Spleen (tissue), 7 donors: ENCODE measurements at regions not wholly inside any gene's neighbourhood (a gene's known extent, or its start where the extent isn't known, plus 50 kb on each side); places are given as distances from the start of the nearest gene placed in this dataset.

Experiments used
- CTCF ChIP-seq, 11 experiments: fragments of 200-600 bp in 7 of 11; fragments of 450-650 bp in 4 of 11; sonication (generic) in 4 of 11; IDR thresholded peaks in 8 of 11; conservative IDR thresholded peaks in 3 of 11; 1 replicate in 7 of 11; 2 replicates in 4 of 11; pipeline versions ENCODE4 v1.4.0 to v1.8.0; 2016 to 2021; ENCODE audit warnings: antibody characterized with exemption in 11 of 11, inconsistent platforms in 4 of 11, mild to moderate bottlenecking in 1 of 11
- POLR2A ChIP-seq, 3 donors: fragments of 450-650 bp; IDR thresholded peaks; one replicate each; pipeline ENCODE4 v1.5.1; 2017; ENCODE audit warnings: antibody characterized with exemption in 3 of 3, mild to moderate bottlenecking in 1 of 3
- POLR2AphosphoS5 ChIP-seq, 3 donors: sonication (generic); formaldehyde crosslinking; IDR thresholded peaks; one replicate each; pipeline ENCODE4 v1.5.1; 2017; ENCODE audit warnings: antibody characterized with exemption in 3 of 3
- donor health status: DM: no; HTN: no; CAD: no; lungs with moderate emphysema.
- donor health status: DM: no; HTN: no; CAD: no.
- donor health status: DM: no; HTN: no; CAD: no.

DNA sequence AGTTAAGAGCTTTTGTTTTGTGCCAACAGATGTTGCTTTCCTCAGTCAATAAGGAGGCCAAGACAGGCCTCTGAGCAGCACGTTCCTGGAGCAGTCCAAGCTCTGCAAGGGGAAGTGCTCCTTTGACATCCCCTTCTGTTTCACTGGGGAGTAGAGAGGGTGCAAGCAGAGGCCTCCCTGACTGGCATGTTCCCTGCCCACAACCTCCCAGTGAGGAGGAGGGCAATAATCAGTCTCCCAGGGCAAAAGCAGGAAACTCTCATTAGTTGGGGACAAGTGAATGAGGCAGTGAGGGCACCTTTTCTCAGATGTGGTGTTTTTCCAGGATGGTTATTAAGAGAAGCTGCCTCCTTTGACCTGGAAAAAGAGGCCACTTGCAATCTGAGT is 79.5 kb upstream of the ZBED5 start:
- TF ChIP-seq POLR2A (IDR thresholded peaks at IDR 0.05), result no peak
- TF ChIP-seq CTCF (IDR thresholded peaks at IDR 0.05 in 8 of 11, conservative IDR thresholded peaks at IDR 0.05 in 3 of 11), result no peak
- no peak for TF ChIP-seq POLR2AphosphoS5 (IDR thresholded peaks at IDR 0.05)
